SU-DHL-6 (cell line): ENCODE measurements at regions not wholly inside any gene's neighbourhood (a gene's known extent, or its start where the extent isn't known, plus 50 kb on each side); places are given as distances from the start of the nearest gene placed in this dataset.
"Not testable (repeated sequence)": the region's sequence is repeated elsewhere in the genome, so short reads cannot be mapped to it uniquely, and the experiment has no call there.

Source experiments
- H2AFZ ChIP-seq: fragments of 200-600 bp; sonication (generic); 2 replicates; pipeline ENCODE4 v1.6.1; 2014; ENCODE audit warnings: low read depth, mild to moderate bottlenecking, moderate library complexity, mixed read lengths, antibody characterized with exemption, low read length; ENCODE audit not compliant: severe bottlenecking
- H3F3A ChIP-seq: fragments of 200-600 bp; shearing (Covaris generic); 2 replicates; pipeline ENCODE4 v1.6.0; 2016; ENCODE audit warnings: antibody characterized with exemption, mild to moderate bottlenecking; ENCODE audit not compliant: insufficient read depth
- H3K27ac ChIP-seq: fragments of 200-600 bp; sonication (generic); 2 replicates; pipeline ENCODE4 v1.5.1; 2016; ENCODE audit warnings: low read depth, mild to moderate bottlenecking, low read length, moderate library complexity, mixed read lengths
- H3K27me3 ChIP-seq: fragments of 200-600 bp; sonication (generic), shearing (Covaris generic); 2 replicates; pipeline ENCODE4 v1.6.0; 2014; ENCODE audit warnings: mild to moderate bottlenecking, low read length
- H3K36me3 ChIP-seq: fragments of 200-600 bp; sonication (generic); 2 replicates; pipeline ENCODE4 v1.6.1; 2014; ENCODE audit warnings: mild to moderate bottlenecking, low read length, mixed read lengths
- H3K4me2 ChIP-seq: fragments of 300-600, 200-600 bp; shearing (Covaris generic), sonication (generic); 2 replicates; pipeline ENCODE4 v1.6.0; 2014; ENCODE audit warnings: low read length, low read depth, mild to moderate bottlenecking; ENCODE audit not compliant: poor library complexity, severe bottlenecking
- H3K4me3 ChIP-seq: fragments of 200-600 bp; sonication (generic); 2 replicates; pipeline ENCODE4 v1.5.1; 2014; ENCODE audit warnings: antibody characterized with exemption, low read length, mild to moderate bottlenecking, mixed read lengths; ENCODE audit not compliant: insufficient read depth, poor library complexity, severe bottlenecking
- H3K79me2 ChIP-seq: fragments of 200-600 bp; sonication (generic); 2 replicates; pipeline ENCODE4 v1.6.1; 2014; ENCODE audit warnings: mild to moderate bottlenecking, low read length, moderate library complexity; ENCODE audit not compliant: insufficient read depth
- H3K9ac ChIP-seq: fragments of 200-600 bp; sonication (generic); 2 replicates; pipeline ENCODE4 v1.7.0; 2014; ENCODE audit warnings: mild to moderate bottlenecking, low read length
- H3K9me2 ChIP-seq: fragments of 200-600 bp; sonication (generic); replicated peaks from 2 replicates; pipeline ENCODE4 v1.6.1; 2014; ENCODE audit warnings: low read length; ENCODE audit not compliant: insufficient read depth
- H3K9me3 ChIP-seq: fragments of 200-600 bp; sonication (generic); 2 replicates; pipeline ENCODE4 v1.6.1; 2014; ENCODE audit warnings: low read length, mixed read lengths; ENCODE audit not compliant: insufficient read depth
- H4K20me1 ChIP-seq: fragments of 200-600 bp; sonication (generic); 2 replicates; pipeline ENCODE4 v1.6.1; 2014; ENCODE audit warnings: low read depth, mild to moderate bottlenecking, antibody characterized with exemption, low read length, moderate library complexity, mixed read lengths
- EZH2phosphoT487 ChIP-seq: fragments of 200-600 bp; sonication (generic), shearing (Covaris generic); conservative IDR thresholded peaks from 2 replicates; pipeline ENCODE4 v1.6.1; 2018; ENCODE audit warnings: mild to moderate bottlenecking, antibody characterized with exemption, low read length, moderate library complexity, mixed read lengths
- TF ChIP-seq, protein P1 (sequence below): fragments of 200-600 bp; sonication (generic); IDR thresholded peaks from one replicate; pipeline ENCODE4 v1.5.1; 2017; ENCODE audit warnings: antibody characterized with exemption, mild to moderate bottlenecking, low read length, moderate library complexity; ENCODE audit not compliant: insufficient read depth, poor library complexity, severe bottlenecking

DNA sequence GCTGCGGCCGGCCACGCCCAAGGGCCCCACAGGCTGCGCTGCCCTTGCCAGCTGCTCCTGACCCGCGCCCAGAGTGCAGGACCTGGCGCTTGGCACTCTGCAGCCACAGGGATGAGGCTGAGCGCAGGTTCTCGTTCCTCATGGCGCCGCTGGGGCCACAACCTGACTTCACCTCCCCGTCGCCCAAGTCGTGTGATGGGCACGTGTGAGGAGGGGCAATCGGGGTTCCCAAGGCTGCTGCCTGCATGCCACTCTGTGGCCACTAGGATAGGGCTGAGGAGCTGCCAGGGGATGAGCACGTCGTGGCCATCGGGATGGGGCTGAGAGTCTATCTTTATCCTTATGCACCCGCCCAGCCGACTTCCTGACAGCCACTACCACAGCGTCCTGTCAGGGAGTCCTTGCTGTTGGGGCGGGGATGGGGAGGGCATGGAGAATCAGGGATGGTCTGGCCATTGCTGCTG lies 1890.0 kb upstream of the CDH9 start:
- not testable (repeated sequence) for H3K9me2 ChIP-seq, H3K27ac ChIP-seq, H3K4me3 ChIP-seq, H3K27me3 ChIP-seq, H3F3A ChIP-seq, H4K20me1 ChIP-seq, H2AFZ ChIP-seq, H3K79me2 ChIP-seq, H3K36me3 ChIP-seq, H3K9me3 ChIP-seq, H3K4me2 ChIP-seq, H3K9ac ChIP-seq

GRCh38 chr5:28927559-28928326 lies 1889.4 kb upstream of the CDH9 start:
- Histone ChIP-seq H2AFZ (no peak overlapping the region), H3K9me3 (0 out of 2 replicates have a peak, but pooled peaks cover 3% of the 10 kb centered on the region), H3K4me2 (no peak overlapping the region), H3K79me2 (no peaks in the 10 kb centered on the region), H3K4me3 (no peak overlapping the region), H3K36me3 (no peaks in the 10 kb centered on the region), H3F3A (no peaks in the 10 kb centered on the region), H3K27ac (no peak overlapping the region), H3K27me3 (no peaks in the 10 kb centered on the region), H4K20me1 (no peaks in the 10 kb centered on the region), H3K9ac (no peak overlapping the region), H3K9me2 (no peaks in the 10 kb centered on the region)
- no peak for TF ChIP-seq EZH2phosphoT487
- TF ChIP-seq, protein P1, sequence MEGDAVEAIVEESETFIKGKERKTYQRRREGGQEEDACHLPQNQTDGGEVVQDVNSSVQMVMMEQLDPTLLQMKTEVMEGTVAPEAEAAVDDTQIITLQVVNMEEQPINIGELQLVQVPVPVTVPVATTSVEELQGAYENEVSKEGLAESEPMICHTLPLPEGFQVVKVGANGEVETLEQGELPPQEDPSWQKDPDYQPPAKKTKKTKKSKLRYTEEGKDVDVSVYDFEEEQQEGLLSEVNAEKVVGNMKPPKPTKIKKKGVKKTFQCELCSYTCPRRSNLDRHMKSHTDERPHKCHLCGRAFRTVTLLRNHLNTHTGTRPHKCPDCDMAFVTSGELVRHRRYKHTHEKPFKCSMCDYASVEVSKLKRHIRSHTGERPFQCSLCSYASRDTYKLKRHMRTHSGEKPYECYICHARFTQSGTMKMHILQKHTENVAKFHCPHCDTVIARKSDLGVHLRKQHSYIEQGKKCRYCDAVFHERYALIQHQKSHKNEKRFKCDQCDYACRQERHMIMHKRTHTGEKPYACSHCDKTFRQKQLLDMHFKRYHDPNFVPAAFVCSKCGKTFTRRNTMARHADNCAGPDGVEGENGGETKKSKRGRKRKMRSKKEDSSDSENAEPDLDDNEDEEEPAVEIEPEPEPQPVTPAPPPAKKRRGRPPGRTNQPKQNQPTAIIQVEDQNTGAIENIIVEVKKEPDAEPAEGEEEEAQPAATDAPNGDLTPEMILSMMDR: no peak

DNA sequence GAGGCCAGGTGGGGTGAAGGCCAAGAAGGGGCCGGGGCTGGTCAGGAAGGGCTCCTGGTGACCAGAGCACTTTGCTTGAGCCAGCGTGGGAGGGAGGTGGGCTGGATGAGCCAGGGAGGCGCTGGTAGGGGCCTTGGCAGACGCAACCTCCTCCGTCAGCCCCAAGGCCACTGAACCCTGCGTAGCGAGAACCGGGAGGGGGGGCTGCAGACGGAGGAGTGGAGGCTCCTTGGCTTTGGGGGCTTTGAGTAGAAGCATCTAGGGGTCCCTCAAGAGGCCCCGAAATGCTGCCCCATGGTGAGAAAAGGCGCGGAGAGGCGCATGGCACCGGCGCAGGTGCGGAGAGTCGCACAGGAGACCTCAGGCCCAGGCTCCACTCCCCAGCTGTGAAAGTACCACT lies 1888.0 kb upstream of the CDH9 start:
- Histone ChIP-seq H3K27me3 (no peaks in the 10 kb centered on the region), H3K4me3 (no peak overlapping the region), H3K79me2 (no peaks in the 10 kb centered on the region), H3K4me2 (no peak overlapping the region), H3K36me3 (no peaks in the 10 kb centered on the region), H3K9me2 (no peaks in the 10 kb centered on the region), H3K9me3 (0 out of 2 replicates have a peak, but pooled peaks cover 3% of the 10 kb centered on the region), H2AFZ (no peak overlapping the region), H3K9ac (no peak overlapping the region), H3F3A (no peaks in the 10 kb centered on the region), H3K27ac (no peak overlapping the region), H4K20me1 (no peaks in the 10 kb centered on the region)
- TF ChIP-seq, protein P1: no peak
- TF ChIP-seq EZH2phosphoT487: no peak

DNA sequence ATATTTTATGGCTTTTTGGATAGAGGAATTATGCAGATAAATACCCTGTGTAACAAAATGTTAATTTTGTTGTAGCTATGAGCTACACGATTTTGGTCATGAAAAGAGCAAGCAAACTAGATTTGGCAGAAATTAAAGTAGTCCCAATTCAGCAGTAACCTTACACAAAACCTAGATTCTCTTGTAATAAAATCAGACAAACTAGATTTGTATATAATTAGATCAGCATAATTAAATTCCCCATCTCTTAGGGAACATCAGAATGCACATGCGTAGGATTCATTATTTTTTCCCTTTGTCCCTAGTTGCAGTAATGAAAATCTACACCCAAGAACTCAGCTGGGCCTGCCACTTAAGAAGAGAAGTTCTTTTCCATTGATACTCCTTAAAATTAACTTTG lies 1879.2 kb upstream of the CDH9 start:
- Histone ChIP-seq H2AFZ (no peak overlapping the region), H3F3A (no peaks in the 10 kb centered on the region), H3K27ac (no peak overlapping the region), H3K4me3 (no peak overlapping the region), H3K4me2 (no peak overlapping the region), H3K9me3 (no peaks in the 10 kb centered on the region), H3K9ac (no peak overlapping the region), H3K79me2 (no peaks in the 10 kb centered on the region), H3K27me3 (no peaks in the 10 kb centered on the region), H3K9me2 (no peaks in the 10 kb centered on the region), H4K20me1 (no peaks in the 10 kb centered on the region), H3K36me3 (no peaks in the 10 kb centered on the region)
- TF ChIP-seq, protein P1: no peak
- no peak for TF ChIP-seq EZH2phosphoT487
